H1 (cell line): ENCODE measurements at regions not wholly inside any gene's neighbourhood (a gene's known extent, or its start where the extent isn't known, plus 50 kb on each side); places are given as distances from the start of the nearest gene placed in this dataset.

Experiments used
- ATF3 ChIP-seq: IDR thresholded peaks from 2 replicates; pipeline ENCODE4 v1.6.1; 2011; ENCODE audit warnings: low read depth, mild to moderate bottlenecking, low read length; ENCODE audit not compliant: insufficient read depth
- CREB1 ChIP-seq: IDR thresholded peaks from 2 replicates; pipeline ENCODE4 v1.6.1; 2012; ENCODE audit warnings: inconsistent platforms
- CTCF ChIP-seq, 3 experiments: IDR thresholded peaks; 1 replicate in 2 of 3; 2 replicates in 1 of 3; pipeline versions ENCODE4 v1.5.1 to v1.6.1; 2011; ENCODE audit warnings: low read length in 3 of 3, mild to moderate bottlenecking in 3 of 3, inconsistent platforms in 2 of 3, low read depth in 1 of 3, moderate library complexity in 1 of 3; ENCODE audit not compliant: insufficient read depth in 1 of 3; ENCODE audit errors: control extremely low read depth in 1 of 3
- EGR1 ChIP-seq: IDR thresholded peaks from 2 replicates; pipeline ENCODE4 v1.6.1; 2011; ENCODE audit warnings: low read depth, low read length, borderline replicate concordance
- KDM4A ChIP-seq: IDR thresholded peaks from one replicate; pipeline ENCODE4 v1.7.1; 2012; ENCODE audit warnings: low read depth, mild to moderate bottlenecking, moderate library complexity, low read length, inconsistent platforms; ENCODE audit not compliant: severe bottlenecking
- MAX ChIP-seq: IDR thresholded peaks from 2 replicates; pipeline ENCODE4 v1.6.1; 2012; ENCODE audit warnings: inconsistent platforms
- NANOG ChIP-seq: IDR thresholded peaks from 2 replicates; pipeline ENCODE4 v1.6.1; 2011; ENCODE audit warnings: low read length, low read depth, mild to moderate bottlenecking, inconsistent platforms; ENCODE audit not compliant: insufficient read depth, poor library complexity, severe bottlenecking
- POLR2A ChIP-seq, 2 experiments: IDR thresholded peaks; 1 replicate in 1 of 2; 2 replicates in 1 of 2; pipeline ENCODE4 v1.6.1; 2011; ENCODE audit warnings: low read depth in 2 of 2, low read length in 2 of 2, mild to moderate bottlenecking in 2 of 2; ENCODE audit errors: control extremely low read depth in 1 of 2
- SP1 ChIP-seq: IDR thresholded peaks from 2 replicates; pipeline ENCODE4 v1.6.1; 2011; ENCODE audit warnings: low read depth, low read length

GRCh38 chr3:184656458-184656828 lies 55.4 kb downstream of the MAGEF1 start:
- no peak for TF ChIP-seq ATF3
- no peak for TF ChIP-seq SP1
- no peak for TF ChIP-seq CTCF (IDR thresholded peaks at IDR 0.05; ENCODE audit: control extremely low read depth in 1 of 3, insufficient read depth in 1 of 3, low read depth in 1 of 3, low read length in 3 of 3)
- TF ChIP-seq EGR1: no peak
- TF ChIP-seq CREB1: no peak
- TF ChIP-seq MAX: no peak
- TF ChIP-seq KDM4A: no peak
- TF ChIP-seq POLR2A (IDR thresholded peaks at IDR 0.05; ENCODE audit: control extremely low read depth in 1 of 2, low read depth in 2 of 2, low read length in 2 of 2): no peak
- TF ChIP-seq NANOG: no peak
